ENCODE measurements at regions not wholly inside any gene's neighbourhood (a gene's known extent, or its start where the extent isn't known, plus 50 kb on each side); places are given as distances from the start of the nearest gene placed in this dataset.
A peak's percentile ranks its signal among the peaks of the same experiment; 100 is the strongest.
"Not testable (repeated sequence)": the region's sequence is repeated elsewhere in the genome, so short reads cannot be mapped to it uniquely, and the experiment has no call there.

DNA sequence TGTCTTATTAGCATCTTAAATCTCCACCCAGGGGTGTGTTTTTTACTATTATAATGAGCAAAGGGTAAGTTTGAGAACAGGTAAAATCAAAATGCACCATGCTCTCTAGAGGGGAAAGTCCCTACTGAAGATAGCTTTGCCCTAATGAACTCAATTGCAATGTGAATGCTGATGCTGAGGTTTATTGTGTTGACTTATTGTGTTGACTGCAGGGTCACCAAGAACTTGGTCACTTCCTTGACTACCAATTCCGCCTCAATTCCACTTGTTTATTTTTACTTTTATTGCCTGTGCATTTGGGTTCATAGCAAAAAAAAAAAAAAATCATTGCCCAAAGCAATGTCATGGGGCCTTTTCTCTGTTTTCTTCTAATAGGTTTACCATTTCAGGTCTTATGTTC is 67.7 kb upstream of the SRD5A3 start:
- Histone ChIP-seq H3K27ac (no peak overlapping the region), H3K4me1 (no peaks in the 10 kb centered on the region), H3K4me3 (no peak overlapping the region), H3K9me3 (peaks cover 0 to 13% (median 0%) of the 10 kb centered on the region in 3 donors), H3K27me3 (peaks cover 3% of the 10 kb centered on the region), H3K36me3 (no peaks in the 10 kb centered on the region)
- no peak for TF ChIP-seq POLR2A (IDR thresholded peaks at IDR 0.05)
- TF ChIP-seq, protein P1, sequence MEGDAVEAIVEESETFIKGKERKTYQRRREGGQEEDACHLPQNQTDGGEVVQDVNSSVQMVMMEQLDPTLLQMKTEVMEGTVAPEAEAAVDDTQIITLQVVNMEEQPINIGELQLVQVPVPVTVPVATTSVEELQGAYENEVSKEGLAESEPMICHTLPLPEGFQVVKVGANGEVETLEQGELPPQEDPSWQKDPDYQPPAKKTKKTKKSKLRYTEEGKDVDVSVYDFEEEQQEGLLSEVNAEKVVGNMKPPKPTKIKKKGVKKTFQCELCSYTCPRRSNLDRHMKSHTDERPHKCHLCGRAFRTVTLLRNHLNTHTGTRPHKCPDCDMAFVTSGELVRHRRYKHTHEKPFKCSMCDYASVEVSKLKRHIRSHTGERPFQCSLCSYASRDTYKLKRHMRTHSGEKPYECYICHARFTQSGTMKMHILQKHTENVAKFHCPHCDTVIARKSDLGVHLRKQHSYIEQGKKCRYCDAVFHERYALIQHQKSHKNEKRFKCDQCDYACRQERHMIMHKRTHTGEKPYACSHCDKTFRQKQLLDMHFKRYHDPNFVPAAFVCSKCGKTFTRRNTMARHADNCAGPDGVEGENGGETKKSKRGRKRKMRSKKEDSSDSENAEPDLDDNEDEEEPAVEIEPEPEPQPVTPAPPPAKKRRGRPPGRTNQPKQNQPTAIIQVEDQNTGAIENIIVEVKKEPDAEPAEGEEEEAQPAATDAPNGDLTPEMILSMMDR (IDR thresholded peaks at IDR 0.05), result no peak
- no peak for TF ChIP-seq EP300 (IDR thresholded peaks at IDR 0.05)
- TF ChIP-seq POLR2AphosphoS5 (IDR thresholded peaks at IDR 0.05), result no peak
- no peak for ATAC-seq
- 62% methylated on average over 1 of the region's 1 CpG; no CpG with 5 or more reads in 1 of the 2 donors for WGBS, 2 donors (ENCODE audit: low coverage in 1 of 2)

DNA sequence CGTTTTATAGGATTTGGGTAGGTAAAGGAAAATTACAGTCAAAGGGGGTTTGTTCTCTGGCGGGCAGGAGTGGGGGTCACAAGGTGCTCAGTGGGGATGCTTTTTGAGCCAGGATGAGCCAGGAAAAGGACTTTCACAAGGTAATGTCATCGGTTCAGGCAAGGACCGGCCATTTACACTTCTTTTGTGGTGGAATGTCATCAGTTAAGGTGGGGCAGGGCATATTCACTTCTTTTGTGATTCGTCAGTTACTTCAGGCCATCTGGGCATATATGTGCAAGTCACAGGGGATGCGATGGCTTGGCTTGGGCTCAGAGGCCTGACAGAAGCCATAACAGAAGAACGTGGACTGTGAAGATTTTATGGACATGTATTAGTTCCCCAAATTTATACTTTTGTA is 65.6 kb upstream of the SRD5A3 start:
- not testable (repeated sequence) for H3K27ac ChIP-seq, H3K27me3 ChIP-seq, H3K4me1 ChIP-seq, H3K4me3 ChIP-seq, H3K36me3 ChIP-seq, ATAC-seq
- peaks cover 0 to 34% (median 0%) of the 10 kb centered on the region in 3 donors for H3K9me3 ChIP-seq
- 57 to 61% methylated on average over 4 to 6 of the region's 7 CpGs for WGBS, 2 donors (ENCODE audit: low coverage in 1 of 2)

DNA sequence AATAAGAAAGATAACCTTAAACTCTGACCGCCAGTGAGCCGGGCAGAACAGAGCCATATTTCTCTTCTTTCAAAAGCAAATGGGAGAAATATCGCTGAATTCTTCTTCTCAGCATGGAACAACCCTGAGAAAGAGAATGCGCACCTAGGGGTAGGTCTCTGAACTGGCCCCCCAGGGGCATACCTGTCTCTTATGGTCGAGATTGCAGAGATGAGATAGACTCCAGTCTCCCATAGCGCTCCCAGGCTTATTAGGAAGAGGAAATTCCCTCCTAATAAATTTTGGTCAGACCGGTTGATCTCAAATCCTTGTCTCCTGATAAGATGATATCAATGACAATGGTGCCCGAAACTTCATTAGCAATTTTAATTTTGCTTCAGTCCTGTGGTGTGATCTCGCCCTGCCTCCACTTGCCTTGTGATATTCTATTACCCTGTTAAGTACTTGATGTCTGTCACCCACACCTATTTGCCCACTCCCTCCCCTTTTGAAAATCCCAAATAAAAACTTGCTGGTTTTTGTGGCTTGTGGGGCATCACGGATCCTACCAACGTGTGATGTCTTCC is 64.8 kb upstream of the SRD5A3 start:
- not testable (repeated sequence) for H3K4me3 ChIP-seq, H3K27me3 ChIP-seq, H3K27ac ChIP-seq, H3K36me3 ChIP-seq, H3K4me1 ChIP-seq, ATAC-seq
- H3K9me3 ChIP-seq, result peaks cover 0 to 37% (median 0%) of the 10 kb centered on the region in 3 donors
- 53 to 56% methylated on average over 10 of the region's 11 CpGs for whole genome bisulfite sequencing, 2 donors (ENCODE audit: low coverage in 1 of 2)

DNA sequence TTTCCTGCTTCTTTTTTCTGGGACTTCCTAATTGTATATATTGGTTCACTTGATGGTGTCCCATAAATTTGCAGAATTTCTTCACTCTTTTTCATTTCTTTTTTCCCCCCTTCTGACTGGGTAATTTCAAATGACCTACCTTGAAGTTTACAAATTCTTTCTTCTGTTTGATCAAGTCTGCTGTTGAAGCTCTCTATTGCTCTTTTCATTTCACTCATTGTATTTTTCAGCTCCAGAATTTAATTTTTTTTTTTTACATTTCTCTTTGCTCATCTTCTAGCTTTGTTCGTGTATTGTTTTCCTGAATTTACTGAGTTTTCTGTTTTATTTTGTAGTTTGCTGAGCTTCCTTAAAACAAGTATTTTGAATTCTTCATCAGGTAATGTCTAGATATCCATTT is 61.7 kb upstream of the SRD5A3 start:
- Histone ChIP-seq H3K27ac (no peak overlapping the region), H3K9me3 (peaks cover 0 to 37% (median 0%) of the 10 kb centered on the region in 3 donors), H3K36me3 (no peaks in the 10 kb centered on the region), H3K4me1 (no peaks in the 10 kb centered on the region), H3K4me3 (no peak overlapping the region), H3K27me3 (no peaks in the 10 kb centered on the region)
- ATAC-seq, result no peak
- TF ChIP-seq EP300 (IDR thresholded peaks at IDR 0.05) (no peak), POLR2AphosphoS5 (IDR thresholded peaks at IDR 0.05) (no peak)
- 100% methylated on average over 1 of the region's 1 CpG; no CpG with 5 or more reads in 1 of the 2 donors for WGBS, 2 donors (ENCODE audit: low coverage in 1 of 2)

DNA sequence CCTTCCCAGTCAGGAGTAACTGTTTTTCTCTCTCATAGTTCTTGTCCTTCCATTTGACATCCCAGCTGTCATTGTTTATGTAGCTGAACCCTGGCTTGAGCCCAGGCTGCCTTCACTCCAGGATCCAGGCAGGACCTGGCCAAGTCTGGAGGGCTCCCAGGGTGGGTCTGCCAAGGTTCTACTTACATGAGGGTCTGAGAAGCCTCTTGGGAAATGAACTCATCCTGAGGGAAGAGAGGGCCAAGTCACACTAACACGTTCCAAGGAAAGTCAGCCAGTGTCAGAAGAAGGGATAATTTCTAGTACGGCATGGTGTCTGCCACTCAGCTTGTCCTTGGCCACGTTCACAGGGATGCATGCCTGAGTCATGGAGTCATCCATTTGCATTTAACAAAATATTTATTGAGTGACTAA is 54.8 kb upstream of the SRD5A3 start:
- H3K27me3 ChIP-seq, result no peaks in the 10 kb centered on the region
- no peak for TF ChIP-seq EP300 (IDR thresholded peaks at IDR 0.05)
- TF ChIP-seq, protein P1 (IDR thresholded peaks at IDR 0.05), result no peak
- TF ChIP-seq POLR2A (IDR thresholded peaks at IDR 0.05), result no peak
- peak; percentile 10 for TF ChIP-seq POLR2AphosphoS5 (IDR thresholded peaks at IDR 0.05)
- no peaks in the 10 kb centered on the region for H3K36me3 ChIP-seq
- H3K4me1 ChIP-seq, result no peaks in the 10 kb centered on the region
- ATAC-seq, result peak; percentile 78
- WGBS, 2 donors (ENCODE audit: low coverage in 1 of 2), result 0 to 13% methylated on average over 2 to 3 of the region's 3 CpGs
- no peaks in the 10 kb centered on the region for H3K9me3 ChIP-seq
- no peak overlapping the region for H3K4me3 ChIP-seq
- H3K27ac ChIP-seq, result no peak overlapping the region

DNA sequence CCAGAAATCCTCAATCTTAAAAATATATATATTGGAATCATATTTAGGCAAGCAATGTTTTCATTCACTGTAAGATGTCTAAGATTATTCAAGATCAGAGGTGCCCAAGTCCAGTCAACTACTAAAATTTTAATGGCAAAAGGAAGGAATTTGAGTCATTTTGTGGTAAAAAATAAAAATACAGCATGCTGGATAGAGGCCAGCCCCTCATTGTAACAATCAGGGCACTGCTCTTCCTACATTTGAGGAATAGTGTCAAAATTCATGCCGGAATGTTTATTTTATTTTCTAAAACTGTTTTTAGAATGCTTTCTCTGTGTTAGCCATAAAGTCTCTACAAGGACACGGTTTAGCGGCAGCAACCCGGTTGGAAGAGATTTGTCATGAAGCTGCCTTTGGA is 49.9 kb upstream of the SRD5A3 start:
- H3K4me1 ChIP-seq, result no peaks in the 10 kb centered on the region
- ATAC-seq, result no peak
- H3K9me3 ChIP-seq, result no peaks in the 10 kb centered on the region
- TF ChIP-seq POLR2AphosphoS5 (IDR thresholded peaks at IDR 0.05), result no peak
- H3K36me3 ChIP-seq, result no peaks in the 10 kb centered on the region
- WGBS, 2 donors (ENCODE audit: low coverage in 1 of 2), result 60 to 80% methylated on average over 2 to 4 of the region's 4 CpGs
- no peaks in the 10 kb centered on the region for H3K27me3 ChIP-seq
- H3K4me3 ChIP-seq, result no peak overlapping the region
- no peak overlapping the region for H3K27ac ChIP-seq

Small RNA genes lying in the stretch of these regions (small RNA-seq; reads per million reads assigned to genes)
- gene RN7SL822P, result 0 reads per million in 4 donors
- gene RNU6-746P, result 0 reads per million in 4 donors
